ENCODE measurements at regions not wholly inside any gene's neighbourhood (a gene's known extent, or its start where the extent isn't known, plus 50 kb on each side); places are given as distances from the start of the nearest gene placed in this dataset.

GRCh38 chr2:52368141-52368540 is 1336.2 kb upstream of the NRXN1 start:
- no peak overlapping the region for H3K4me3 ChIP-seq (ENCODE audit: low read depth, low read length)
- TF ChIP-seq, protein P1, sequence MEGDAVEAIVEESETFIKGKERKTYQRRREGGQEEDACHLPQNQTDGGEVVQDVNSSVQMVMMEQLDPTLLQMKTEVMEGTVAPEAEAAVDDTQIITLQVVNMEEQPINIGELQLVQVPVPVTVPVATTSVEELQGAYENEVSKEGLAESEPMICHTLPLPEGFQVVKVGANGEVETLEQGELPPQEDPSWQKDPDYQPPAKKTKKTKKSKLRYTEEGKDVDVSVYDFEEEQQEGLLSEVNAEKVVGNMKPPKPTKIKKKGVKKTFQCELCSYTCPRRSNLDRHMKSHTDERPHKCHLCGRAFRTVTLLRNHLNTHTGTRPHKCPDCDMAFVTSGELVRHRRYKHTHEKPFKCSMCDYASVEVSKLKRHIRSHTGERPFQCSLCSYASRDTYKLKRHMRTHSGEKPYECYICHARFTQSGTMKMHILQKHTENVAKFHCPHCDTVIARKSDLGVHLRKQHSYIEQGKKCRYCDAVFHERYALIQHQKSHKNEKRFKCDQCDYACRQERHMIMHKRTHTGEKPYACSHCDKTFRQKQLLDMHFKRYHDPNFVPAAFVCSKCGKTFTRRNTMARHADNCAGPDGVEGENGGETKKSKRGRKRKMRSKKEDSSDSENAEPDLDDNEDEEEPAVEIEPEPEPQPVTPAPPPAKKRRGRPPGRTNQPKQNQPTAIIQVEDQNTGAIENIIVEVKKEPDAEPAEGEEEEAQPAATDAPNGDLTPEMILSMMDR (IDR thresholded peaks at IDR 0.05; ENCODE audit: low read depth, low read length) = no peak

GRCh38 chr2:52365946-52366345 is 1334.0 kb upstream of the NRXN1 start:
- no peak overlapping the region for H3K4me3 ChIP-seq (ENCODE audit: low read depth, low read length)
- TF ChIP-seq, protein P1 (IDR thresholded peaks at IDR 0.05; ENCODE audit: low read depth, low read length) = no peak

GRCh38 chr2:52356556-52356955 is 1324.6 kb upstream of the NRXN1 start:
- H3K4me3 ChIP-seq (ENCODE audit: low read depth, low read length) = no peak overlapping the region
- TF ChIP-seq, protein P1 (IDR thresholded peaks at IDR 0.05; ENCODE audit: low read depth, low read length) = no peak

DNA sequence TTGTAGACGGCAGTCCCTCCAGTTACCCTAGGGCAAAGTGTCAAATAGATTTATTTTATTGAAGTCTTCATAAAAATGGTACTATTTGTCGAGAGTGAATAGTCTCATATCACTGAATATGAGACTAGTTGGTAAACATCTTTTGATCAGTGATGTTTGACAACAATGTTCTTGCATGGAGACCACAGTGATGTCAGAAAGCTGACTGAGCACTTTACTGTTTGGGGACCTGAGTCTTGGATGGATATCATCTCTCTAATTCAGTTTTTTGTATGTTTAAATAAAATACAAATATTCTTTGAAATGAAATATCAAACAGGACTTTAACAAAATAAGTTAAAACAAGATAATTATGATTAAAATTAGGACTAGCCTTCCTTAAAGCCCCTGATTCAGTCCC is 1315.4 kb upstream of the NRXN1 start:
- no peak overlapping the region for H3K4me3 ChIP-seq (ENCODE audit: low read depth, low read length)
- TF ChIP-seq, protein P1 (IDR thresholded peaks at IDR 0.05; ENCODE audit: low read depth, low read length) = no peak

GRCh38 chr2:52345676-52346075 is 1313.7 kb upstream of the NRXN1 start:
- TF ChIP-seq, protein P1 (IDR thresholded peaks at IDR 0.05; ENCODE audit: low read depth, low read length) = no peak
- H3K4me3 ChIP-seq (ENCODE audit: low read depth, low read length) = no peak overlapping the region

GRCh38 chr2:52345082-52345481 is 1313.2 kb upstream of the NRXN1 start:
- H3K4me3 ChIP-seq (ENCODE audit: low read depth, low read length) = no peak overlapping the region
- TF ChIP-seq, protein P1 (IDR thresholded peaks at IDR 0.05; ENCODE audit: low read depth, low read length) = no peak

DNA sequence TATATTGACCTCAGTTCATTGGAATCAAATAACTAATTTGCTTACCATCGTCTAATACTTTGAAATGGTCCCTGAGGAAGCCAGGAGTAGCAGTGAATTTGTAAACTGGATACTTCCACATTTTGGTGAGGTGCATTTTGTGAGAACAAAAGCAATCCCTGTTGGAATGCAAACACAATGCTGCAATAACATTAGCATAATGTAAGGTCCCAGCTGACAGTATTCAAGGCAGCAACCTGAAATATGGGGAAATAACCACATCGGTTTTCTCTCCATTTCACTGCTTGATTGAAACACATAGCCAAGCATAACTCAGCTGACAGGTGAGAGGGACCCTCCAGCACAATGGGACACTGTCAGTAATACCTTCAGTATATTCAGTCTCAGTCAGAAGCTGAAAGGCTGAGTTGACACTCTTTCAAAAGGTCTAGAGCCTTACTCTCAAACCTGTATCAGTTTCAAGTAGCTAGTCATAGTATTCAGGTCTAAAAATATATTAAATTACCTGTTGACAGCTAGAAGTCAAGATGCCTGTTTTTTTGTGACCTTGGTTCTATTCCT is 1311.9 kb upstream of the NRXN1 start:
- TF ChIP-seq, protein P1 (IDR thresholded peaks at IDR 0.05; ENCODE audit: low read depth, low read length) = no peak
- no peak overlapping the region for H3K4me3 ChIP-seq (ENCODE audit: low read depth, low read length)
